ENCODE measurements at regions not wholly inside any gene's neighbourhood (a gene's known extent, or its start where the extent isn't known, plus 50 kb on each side); places are given as distances from the start of the nearest gene placed in this dataset.

DNA sequence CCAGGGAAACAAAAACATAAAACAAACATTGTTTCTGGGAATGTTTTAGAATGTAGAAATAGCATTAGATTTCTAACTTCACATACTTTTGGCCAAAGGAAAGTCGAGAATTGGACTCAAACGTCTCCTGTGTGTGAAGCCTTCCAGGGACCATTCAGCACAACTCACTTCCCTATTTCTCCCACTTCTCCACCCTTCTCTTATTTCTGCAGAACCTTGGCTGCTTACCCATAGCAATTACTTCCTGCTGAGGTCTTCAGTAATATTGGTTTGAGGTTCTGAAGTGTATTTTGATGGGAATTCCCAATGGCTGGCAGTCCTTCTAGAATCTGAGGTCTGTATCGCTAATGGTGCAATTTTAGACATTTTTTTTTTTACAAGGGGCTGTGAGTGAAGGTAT, 158.3 kb upstream of the SNX19 start:
- H3K9ac ChIP-seq (ENCODE audit: extremely low read depth, insufficient read length, low read length), result no peak overlapping the region
- no peaks in the 10 kb centered on the region for H4K20me1 ChIP-seq (ENCODE audit: control insufficient read depth, insufficient read depth, insufficient read length)
- no peak overlapping the region for H4K91ac ChIP-seq (ENCODE audit: insufficient read length, low read depth, low read length)
- no peaks in the 10 kb centered on the region for H3K36me3 Mint-ChIP-seq (ENCODE audit: insufficient read depth in 1 of 3, low read depth in 3 of 3)
- no peaks in the 10 kb centered on the region for H3K4me1 ChIP-seq (ENCODE audit: insufficient read depth, low read length)
- H3K79me2 ChIP-seq (ENCODE audit: insufficient read depth, low read length), result no peaks in the 10 kb centered on the region
- no peak overlapping the region for H3K23ac ChIP-seq (ENCODE audit: insufficient read length, low read depth, low read length)
- H3K4me2 ChIP-seq (ENCODE audit: insufficient read depth, insufficient read length, low read length), result no peak overlapping the region
- no peak overlapping the region for H3K4me3 Mint-ChIP-seq
- no peak overlapping the region for H2BK20ac ChIP-seq (ENCODE audit: low read depth, low read length, poor library complexity, severe bottlenecking)
- no peak overlapping the region for H3K18ac ChIP-seq (ENCODE audit: insufficient read length, low read depth, low read length)
- no peak for DNase-seq
- H3K14ac ChIP-seq (ENCODE audit: insufficient read depth, low read length), result no peak overlapping the region
- H2AK5ac ChIP-seq (ENCODE audit: insufficient read length, low read length), result no peak overlapping the region
- TF ChIP-seq CTCF (conservative IDR thresholded peaks at IDR 0.05), result no peak
- no peaks in the 10 kb centered on the region for H3K9me3 Mint-ChIP-seq
- no peak overlapping the region for H4K5ac ChIP-seq (ENCODE audit: insufficient read length, low read depth, low read length)
- no peak overlapping the region for H2BK5ac ChIP-seq (ENCODE audit: insufficient read length, low read length)
- H3K56ac ChIP-seq (ENCODE audit: insufficient read length, low read depth, low read length), result no peak overlapping the region
- no peak overlapping the region for H2BK120ac ChIP-seq (ENCODE audit: low read depth, low read length, poor library complexity, severe bottlenecking)
- no peak overlapping the region for H2AFZ ChIP-seq (ENCODE audit: low read length)
- H2BK15ac ChIP-seq (ENCODE audit: low read depth, low read length), result no peak overlapping the region
- H3K9me3 ChIP-seq (ENCODE audit: control insufficient read depth, low read depth, low read length), result no peaks in the 10 kb centered on the region
- no peak overlapping the region for H3T11ph ChIP-seq (ENCODE audit: low read length)
- H3K79me1 ChIP-seq (ENCODE audit: insufficient read depth, low read depth, low read length, poor library complexity, severe bottlenecking), result no peaks in the 10 kb centered on the region
- H3K4ac ChIP-seq (ENCODE audit: low read depth, low read length), result no peak overlapping the region
- no peak overlapping the region for H2BK12ac ChIP-seq (ENCODE audit: insufficient read length, low read depth, low read length)
- no peaks in the 10 kb centered on the region for H3K27me3 ChIP-seq (ENCODE audit: insufficient read depth, low read length)
- WGBS (ENCODE audit: extremely low coverage, insufficient read length, low lambda C conversion rate), result no CpG with 5 or more reads among the region's 3 CpGs
- H3K27me3 Mint-ChIP-seq (ENCODE audit: low read depth), result peaks cover 6% of the 10 kb centered on the region
- no peaks in the 10 kb centered on the region for H3K4me1 Mint-ChIP-seq
- no peak overlapping the region for H3K27ac Mint-ChIP-seq
- H3K23me2 ChIP-seq (ENCODE audit: insufficient read length, low read depth, low read length, poor library complexity, severe bottlenecking), result no peaks in the 10 kb centered on the region
- no peak overlapping the region for H4K8ac ChIP-seq (replicated peaks; ENCODE audit: insufficient read length, low read depth, low read length)
- no peak overlapping the region for H3K27ac ChIP-seq (ENCODE audit: insufficient read length, low read depth, low read length)

Measured in H9 (cell line).